ENCODE measurements at regions not wholly inside any gene's neighbourhood (a gene's known extent, or its start where the extent isn't known, plus 50 kb on each side); places are given as distances from the start of the nearest gene placed in this dataset.

GRCh38 chr12:39672976-39673375 lies 53.4 kb upstream of the ABCD2 start:
- TF ChIP-seq PRDM15 (CRISPR knock-in tag; IDR thresholded peaks at IDR 0.05) (no peak), SMC3 (IDR thresholded peaks at IDR 0.05; ENCODE audit: borderline replicate concordance, low read length) (no peak), MEF2B (IDR thresholded peaks at IDR 0.05; ENCODE audit: partially characterized antibody, poor library complexity, severe bottlenecking) (no peak), NBN (IDR thresholded peaks at IDR 0.05) (no peak), ZSCAN29 (IDR thresholded peaks at IDR 0.05) (no peak), TARDBP (IDR thresholded peaks at IDR 0.05; ENCODE audit: borderline replicate concordance) (no peak), ZBED1 (IDR thresholded peaks at IDR 0.05; ENCODE audit: borderline replicate concordance) (no peak), POLR2AphosphoS5 (IDR thresholded peaks at IDR 0.05; ENCODE audit: low read length) (no peak), MTA3 (IDR thresholded peaks at IDR 0.05; ENCODE audit: borderline replicate concordance, low read length) (no peak), EZH2 (IDR thresholded peaks at IDR 0.05; ENCODE audit: borderline replicate concordance, control insufficient read depth, low read depth, low read length) (no peak), CBX3 (IDR thresholded peaks at IDR 0.05; ENCODE audit: borderline replicate concordance, low read depth) (no peak), POLR2A (IDR thresholded peaks at IDR 0.05; ENCODE audit: low read depth, low read length) (no peak), POU2F2 (IDR thresholded peaks at IDR 0.05; ENCODE audit: borderline replicate concordance, low read depth, low read length) (no peak), DPF2 (IDR thresholded peaks at IDR 0.05) (no peak), CHD4 (IDR thresholded peaks at IDR 0.05) (no peak), MLLT1 (IDR thresholded peaks at IDR 0.05) (no peak), HDAC6 (IDR thresholded peaks at IDR 0.05; ENCODE audit: unreplicated experiment) (no peak)
- intact Hi-C loops (cut with micrococcal nuclease; ENCODE audit: unreplicated experiment) (no loop called here), in situ Hi-C loops (cut with MboI) (no loop called here)
- Histone ChIP-seq H3K4me1 (ENCODE audit: control insufficient read depth, insufficient read depth, low read length) (no peaks in the 10 kb centered on the region), H3K4me2 (ENCODE audit: control insufficient read depth, insufficient read depth) (no peak overlapping the region), H3K79me2 (ENCODE audit: control insufficient read depth, insufficient read depth, low read length) (no peaks in the 10 kb centered on the region), H3K9ac (ENCODE audit: control insufficient read depth, insufficient read depth, low read length) (no peak overlapping the region), H4K20me1 (ENCODE audit: control insufficient read depth, insufficient read depth) (no peaks in the 10 kb centered on the region), H3K9me3 (replicated peaks; ENCODE audit: control insufficient read depth, insufficient read depth, low read length) (no peaks in the 10 kb centered on the region; the same call in 2 of the 3 replicates), H3K27me3 (replicated peaks in 1 of 2; ENCODE audit: control insufficient read depth in 2 of 2, insufficient read depth in 2 of 2, low read length in 1 of 2) (no peaks in the 10 kb centered on the region), H3K4me3 (no peak overlapping the region), H3K27ac (ENCODE audit: control insufficient read depth, insufficient read depth) (no peak overlapping the region), H2AFZ (ENCODE audit: control insufficient read depth, low read depth, low read length) (no peak overlapping the region), H3K36me3 (ENCODE audit: control insufficient read depth in 2 of 2, insufficient read depth in 2 of 2, low read length in 1 of 2) (no peaks in the 10 kb centered on the region)
- DNase-seq (ENCODE audit: low read depth, low spot score) (no peak), FAIRE-seq (no peak), ATAC-seq (no peak)
- WGBS (ENCODE audit: insufficient coverage, insufficient replicate concordance, low lambda C conversion rate, missing lambda C conversion rate) = 43% methylated on average over 1 of the region's 1 CpG
- ChIA-PET POLR2A (no interaction called here), SMC1A (ENCODE audit: uncharacterized antibody, unreplicated experiment) (no interaction called here), CTCF (no interaction called here), RAD21 (ENCODE audit: unreplicated experiment) (no interaction called here)
- BruUV-seq (replicated peaks) = no TSS peak
